ENCODE measurements at regions not wholly inside any gene's neighbourhood (a gene's known extent, or its start where the extent isn't known, plus 50 kb on each side); places are given as distances from the start of the nearest gene placed in this dataset.

DNA sequence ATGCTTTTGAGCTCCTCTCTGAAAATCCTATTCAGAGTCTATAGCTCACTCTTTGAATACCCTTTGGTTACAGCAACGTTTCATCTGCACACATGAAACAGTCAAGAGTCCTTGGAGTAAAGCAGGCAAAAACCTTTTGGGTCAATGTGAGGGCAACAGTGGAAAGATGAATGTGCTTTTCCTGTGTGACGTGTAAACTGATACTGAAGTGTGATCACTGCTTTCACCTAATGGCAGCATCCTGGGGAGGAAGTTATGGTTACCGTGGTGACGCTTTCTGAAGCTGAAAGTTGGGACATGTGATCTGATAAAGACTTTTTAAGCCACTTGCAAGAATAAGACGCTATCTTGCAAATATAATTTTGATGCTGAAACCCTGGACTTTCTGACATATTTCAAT is 160.0 kb downstream of the SEC16B start:
- no peak for TF ChIP-seq POLR2A (IDR thresholded peaks at IDR 0.05)
- TF ChIP-seq, protein P1, sequence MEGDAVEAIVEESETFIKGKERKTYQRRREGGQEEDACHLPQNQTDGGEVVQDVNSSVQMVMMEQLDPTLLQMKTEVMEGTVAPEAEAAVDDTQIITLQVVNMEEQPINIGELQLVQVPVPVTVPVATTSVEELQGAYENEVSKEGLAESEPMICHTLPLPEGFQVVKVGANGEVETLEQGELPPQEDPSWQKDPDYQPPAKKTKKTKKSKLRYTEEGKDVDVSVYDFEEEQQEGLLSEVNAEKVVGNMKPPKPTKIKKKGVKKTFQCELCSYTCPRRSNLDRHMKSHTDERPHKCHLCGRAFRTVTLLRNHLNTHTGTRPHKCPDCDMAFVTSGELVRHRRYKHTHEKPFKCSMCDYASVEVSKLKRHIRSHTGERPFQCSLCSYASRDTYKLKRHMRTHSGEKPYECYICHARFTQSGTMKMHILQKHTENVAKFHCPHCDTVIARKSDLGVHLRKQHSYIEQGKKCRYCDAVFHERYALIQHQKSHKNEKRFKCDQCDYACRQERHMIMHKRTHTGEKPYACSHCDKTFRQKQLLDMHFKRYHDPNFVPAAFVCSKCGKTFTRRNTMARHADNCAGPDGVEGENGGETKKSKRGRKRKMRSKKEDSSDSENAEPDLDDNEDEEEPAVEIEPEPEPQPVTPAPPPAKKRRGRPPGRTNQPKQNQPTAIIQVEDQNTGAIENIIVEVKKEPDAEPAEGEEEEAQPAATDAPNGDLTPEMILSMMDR (IDR thresholded peaks at IDR 0.05), result no peak
- TF ChIP-seq EP300 (IDR thresholded peaks at IDR 0.05), result no peak

All from tibial nerve (tissue), 4 donors.